Heart right ventricle (tissue), 16 donors: ENCODE measurements at regions not wholly inside any gene's neighbourhood (a gene's known extent, or its start where the extent isn't known, plus 50 kb on each side); places are given as distances from the start of the nearest gene placed in this dataset.

Experiments used
- ATAC-seq, 8 donors: fragments of 200-7000 bp; cut with Tn5 transposase; one replicate each; pipeline ENCODE4 v1.9.1; 2020; ENCODE audit warnings: mild to moderate bottlenecking in 8 of 8, moderate library complexity in 8 of 8, moderate number of reproducible peaks in 1 of 8
- DNase-seq, 2 donors: peaks; one replicate each; pipeline ENCODE4 v3.0.0-alpha.2; 2020
- H3K27ac ChIP-seq, 10 donors: fragments of 200-600 bp; sonication (generic) in 2 of 10; one replicate each; pipeline versions ENCODE4 v1.5.0 to v1.8.0; 2020 to 2022; ENCODE audit warnings: mild to moderate bottlenecking in 3 of 10
- H3K27me3 ChIP-seq, 7 donors: fragments of 200-600 bp; one replicate each; pipeline ENCODE4 v1.8.0; 2021 to 2022; ENCODE audit warnings: mild to moderate bottlenecking in 2 of 7
- H3K36me3 ChIP-seq, 9 donors: fragments of 200-600 bp; sonication (generic) in 1 of 9; one replicate each; pipeline versions ENCODE4 v1.5.0 to v1.8.0; 2020 to 2022; ENCODE audit warnings: mild to moderate bottlenecking in 2 of 9
- H3K4me1 ChIP-seq, 9 donors: fragments of 200-600 bp; sonication (generic) in 1 of 9; one replicate each; pipeline versions ENCODE4 v1.5.0 to v1.8.0; 2020 to 2022; ENCODE audit warnings: mild to moderate bottlenecking in 4 of 9
- H3K4me3 ChIP-seq, 10 donors: fragments of 200-600 bp; sonication (generic) in 2 of 10; one replicate each; pipeline versions ENCODE4 v1.5.0 to v1.8.0; 2020 to 2022; ENCODE audit warnings: mild to moderate bottlenecking in 7 of 10, moderate library complexity in 2 of 10
- H3K9me3 ChIP-seq, 11 donors: fragments of 200-600 bp in 10 of 11; sonication (generic) in 2 of 11; one replicate each; pipeline versions ENCODE4 v1.5.0 to v1.8.0; 2013 to 2022; ENCODE audit warnings: mild to moderate bottlenecking in 2 of 11, control low read depth in 1 of 11, moderate library complexity in 1 of 11
- CTCF ChIP-seq, 9 donors: fragments of 200-600 bp; sonication (generic) in 2 of 9; IDR thresholded peaks; one replicate each; pipeline versions ENCODE4 v1.5.0 to v1.8.0; 2021 to 2022; ENCODE audit warnings: antibody characterized with exemption in 9 of 9, mild to moderate bottlenecking in 5 of 9, moderate library complexity in 1 of 9
- WGBS, 2 donors: extraction: QIAGEN DNeasy Blood & Tissue Kit; methylation state at CpG; one replicate each; pipeline ENCODE4 v1.1.7; 2013; ENCODE audit warnings: inconsistent platforms in 1 of 2; 5-methylcytosine and 5-hydroxymethylcytosine counted together
- intact Hi-C, 10 donors: fragments of 100-400 bp; cut with DNase I; formaldehyde crosslinking; loops; one replicate each; pipeline versions ENCODE4 v1.11.1 to v1.14.2; 2022
- donor health status: Arrhythmogenic right ventricular cardiomyopathy.
- donor health status: ischemic (EF 13 %, LVEDD 7.1; RV severe dilation, severe dysfunction).
- donor health status: healthy with polysubstance abuse.
- donor health status: DM: no; HTN: yes; CAD: no.
- donor health status: DM: no; HTN: no; CAD: no.
- donor health status: ischemic (EF 25% LVEDD 6.9; RV normal size, moderate dysfunction).
- donor health status: ischemic (EF 25% LVEDD 5.7; RV mildly dilated, moderate dysfunction).
- donor health status: healthy.
- donor health status: DM: yes; HTN: yes; CAD: no.
- donor health status: Ischemic cardiomyopathy.
- donor health status: ischemic (EF 35%, LVEDD 5.7; RV mildly dilated, moderate dysfunction).
- donor health status: nonischemic (EF 11% LVEDD 7.7; RV severe dilation, severe dysfunction).
- donor health status: DM: yes; HTN: yes; CAD: no.
- donor health status: PGD.
- donor health status: ischemic (EF 29% LVEDD 5.4; RV normal size, mild dysfunction).
- donor health status: nonischemic (EF 23%, LVEDD 6.1; RV moderate dilation, normal function).

- DNase-seq (no peak), ATAC-seq (no peak)
- intact Hi-C loops = no loop called here
- no peak overlapping the region for H3K4me3 ChIP-seq
- no peak for TF ChIP-seq CTCF (IDR thresholded peaks at IDR 0.05)
- H3K36me3 ChIP-seq = no peaks in the 10 kb centered on the region
- peaks cover 0 to 51% (median 19%) of the 10 kb centered on the region in 7 donors for H3K27me3 ChIP-seq
- 75 to 78% methylated on average over 3 of the region's 3 CpGs for WGBS, 2 donors
- H3K9me3 ChIP-seq = no peaks in the 10 kb centered on the region
- no peaks in the 10 kb centered on the region for H3K4me1 ChIP-seq
- H3K27ac ChIP-seq = no peak overlapping the region
Measured at GRCh38 chr3:168589376-168589775, 493.7 kb upstream of the GOLIM4 start.

DNA sequence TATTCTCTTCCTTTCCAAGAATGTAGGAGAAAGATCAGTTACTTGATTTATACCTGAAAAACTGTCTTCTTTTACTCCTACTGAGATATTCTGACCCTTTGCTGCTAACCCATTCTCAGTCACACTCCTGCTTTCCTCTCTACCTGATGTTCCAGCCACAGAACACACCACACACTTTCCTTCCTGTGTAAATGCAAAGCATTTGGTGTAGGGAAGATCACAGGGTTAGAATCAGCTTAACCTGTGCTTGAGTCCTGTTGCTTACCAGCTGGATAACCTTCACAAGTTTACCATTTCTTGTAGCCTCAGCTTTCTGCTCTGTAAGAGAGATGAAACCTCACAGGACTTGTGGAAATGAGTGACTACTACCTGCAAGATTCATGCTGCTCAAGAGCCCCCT is 489.8 kb upstream of the GOLIM4 start:
- Histone ChIP-seq H3K27ac (no peak overlapping the region), H3K4me3 (no peak overlapping the region), H3K36me3 (no peaks in the 10 kb centered on the region), H3K27me3 (peaks cover 0 to 31% (median 12%) of the 10 kb centered on the region in 7 donors), H3K4me1 (no peaks in the 10 kb centered on the region), H3K9me3 (no peaks in the 10 kb centered on the region)
- no peak for TF ChIP-seq CTCF (IDR thresholded peaks at IDR 0.05)
- ATAC-seq (no peak), DNase-seq (no peak)
- intact Hi-C loops = no loop called here

DNA sequence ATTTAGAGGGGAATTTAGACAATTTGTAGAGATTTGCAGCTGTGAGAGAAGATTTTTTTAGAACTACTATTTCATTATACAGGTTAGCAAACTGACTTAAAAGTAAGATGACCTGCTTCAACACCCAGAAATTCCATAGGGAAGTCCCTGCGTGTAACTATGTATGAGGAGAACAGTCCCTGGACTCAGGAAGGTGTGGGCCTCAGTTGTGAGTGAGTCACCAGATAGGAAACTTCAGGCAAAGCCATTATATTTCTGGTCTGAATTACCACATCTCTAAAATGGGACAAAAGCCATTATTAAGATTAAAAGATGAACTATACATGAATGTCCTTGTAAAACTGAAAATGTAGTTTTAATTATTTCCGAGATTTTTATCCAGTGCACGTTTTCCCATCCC is 488.3 kb upstream of the GOLIM4 start:
- no peaks in the 10 kb centered on the region for H3K36me3 ChIP-seq
- no peak for ATAC-seq
- DNase-seq = no peak
- H3K9me3 ChIP-seq = no peaks in the 10 kb centered on the region
- 56 to 74% methylated on average over 3 of the region's 3 CpGs for WGBS, 2 donors
- no peak overlapping the region for H3K27ac ChIP-seq
- TF ChIP-seq CTCF (IDR thresholded peaks at IDR 0.05) = no peak
- no peaks in the 10 kb centered on the region for H3K4me1 ChIP-seq
- no peak overlapping the region for H3K4me3 ChIP-seq
- peaks cover 0 to 25% (median 0%) of the 10 kb centered on the region in 7 donors for H3K27me3 ChIP-seq
- intact Hi-C loops = no loop called here

DNA sequence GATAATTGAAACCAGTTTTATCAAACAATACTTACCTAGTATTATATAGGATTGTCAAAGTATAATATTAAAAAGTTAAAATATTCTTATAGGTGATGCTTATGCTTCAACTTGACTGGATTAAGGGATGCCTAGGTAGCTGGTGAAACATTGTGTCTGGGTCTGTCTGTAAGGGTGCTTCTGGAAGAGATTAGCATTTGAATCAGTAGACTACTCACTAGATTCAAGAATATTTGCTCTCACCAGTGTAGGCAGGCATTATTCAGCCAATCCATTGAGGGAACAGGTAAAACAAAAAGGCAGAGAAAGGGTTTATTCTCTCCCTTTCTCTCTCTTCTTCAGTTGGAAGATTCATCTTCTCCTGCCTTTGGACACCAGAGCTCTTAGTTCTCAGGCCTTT is 486.8 kb upstream of the GOLIM4 start:
- no peak for DNase-seq
- H3K36me3 ChIP-seq = no peaks in the 10 kb centered on the region
- H3K27me3 ChIP-seq = peaks cover 0 to 38% (median 0%) of the 10 kb centered on the region in 7 donors
- ATAC-seq = no peak
- H3K4me3 ChIP-seq = no peak overlapping the region
- no peak overlapping the region for H3K27ac ChIP-seq
- no peaks in the 10 kb centered on the region for H3K4me1 ChIP-seq
- intact Hi-C loops = no loop called here
- TF ChIP-seq CTCF (IDR thresholded peaks at IDR 0.05) = no peak
- no peaks in the 10 kb centered on the region for H3K9me3 ChIP-seq

- ATAC-seq (no peak), DNase-seq (no peak)
- no peak for TF ChIP-seq CTCF (IDR thresholded peaks at IDR 0.05)
- Histone ChIP-seq H3K27me3 (peaks cover 0 to 32% (median 0%) of the 10 kb centered on the region in 7 donors), H3K4me1 (no peaks in the 10 kb centered on the region), H3K36me3 (no peaks in the 10 kb centered on the region), H3K4me3 (no peak overlapping the region), H3K27ac (no peak overlapping the region), H3K9me3 (no peaks in the 10 kb centered on the region)
- WGBS, 2 donors = 48 to 52% methylated on average over 2 of the region's 2 CpGs
- intact Hi-C loops = no loop called here
Measured at GRCh38 chr3:168581771-168582225, 486.1 kb upstream of the GOLIM4 start.
